HepG2 (cell line): ENCODE measurements at regions not wholly inside any gene's neighbourhood (a gene's known extent, or its start where the extent isn't known, plus 50 kb on each side); places are given as distances from the start of the nearest gene placed in this dataset.

Experiments
- ATF6 ChIP-seq: sonication (generic); formaldehyde crosslinking; conservative IDR thresholded peaks from 2 replicates; pipeline ENCODE4 v1.4.0; 2020; ENCODE audit warnings: missing genetic modification reagents
- DMTF1 ChIP-seq: sonication (generic); formaldehyde crosslinking; IDR thresholded peaks from 2 replicates; pipeline ENCODE4 v1.4.0; 2020; ENCODE audit warnings: mild to moderate bottlenecking, missing genetic modification reagents
- KLF11 ChIP-seq: IDR thresholded peaks from 2 replicates; pipeline ENCODE4 v1.6.1; 2016; ENCODE audit warnings: missing compliant biosample characterization
- MTF2 ChIP-seq: sonication (generic); formaldehyde crosslinking; IDR thresholded peaks from 2 replicates; pipeline ENCODE4 v1.5.0; 2020; ENCODE audit warnings: missing genetic modification reagents, borderline replicate concordance
- NFIC ChIP-seq: IDR thresholded peaks from 2 replicates; pipeline ENCODE4 v1.6.1; 2012; ENCODE audit warnings: mild to moderate bottlenecking, low read length, inconsistent platforms
- SIN3B ChIP-seq: fragments of 150-350 bp; IDR thresholded peaks from 2 replicates; pipeline ENCODE4 v1.6.1; 2014; ENCODE audit warnings: low read length
- ZNF12 ChIP-seq: sonication (generic); formaldehyde crosslinking; IDR thresholded peaks from 2 replicates; pipeline ENCODE4 v1.5.0; 2020; ENCODE audit warnings: missing genetic modification reagents
- ZNF644 ChIP-seq: IDR thresholded peaks from 2 replicates; pipeline ENCODE4 v1.6.1; 2016; ENCODE audit warnings: low read depth
- ZNF841 ChIP-seq: sonication (generic); formaldehyde crosslinking; IDR thresholded peaks from 2 replicates; pipeline ENCODE4 v1.8.1; 2023; ENCODE audit warnings: missing genetic modification reagents, borderline replicate concordance
- TF ChIP-seq, protein P1 (sequence below): sonication (generic); formaldehyde crosslinking; IDR thresholded peaks from 2 replicates; pipeline ENCODE4 v1.8.0; 2022; ENCODE audit warnings: low read depth, missing genetic modification reagents
- TF ChIP-seq, protein P2 (sequence below): sonication (generic); formaldehyde crosslinking; IDR thresholded peaks from 2 replicates; pipeline ENCODE4 v1.9.0; 2021; ENCODE audit warnings: missing genetic modification reagents, mild to moderate bottlenecking, borderline replicate concordance

DNA sequence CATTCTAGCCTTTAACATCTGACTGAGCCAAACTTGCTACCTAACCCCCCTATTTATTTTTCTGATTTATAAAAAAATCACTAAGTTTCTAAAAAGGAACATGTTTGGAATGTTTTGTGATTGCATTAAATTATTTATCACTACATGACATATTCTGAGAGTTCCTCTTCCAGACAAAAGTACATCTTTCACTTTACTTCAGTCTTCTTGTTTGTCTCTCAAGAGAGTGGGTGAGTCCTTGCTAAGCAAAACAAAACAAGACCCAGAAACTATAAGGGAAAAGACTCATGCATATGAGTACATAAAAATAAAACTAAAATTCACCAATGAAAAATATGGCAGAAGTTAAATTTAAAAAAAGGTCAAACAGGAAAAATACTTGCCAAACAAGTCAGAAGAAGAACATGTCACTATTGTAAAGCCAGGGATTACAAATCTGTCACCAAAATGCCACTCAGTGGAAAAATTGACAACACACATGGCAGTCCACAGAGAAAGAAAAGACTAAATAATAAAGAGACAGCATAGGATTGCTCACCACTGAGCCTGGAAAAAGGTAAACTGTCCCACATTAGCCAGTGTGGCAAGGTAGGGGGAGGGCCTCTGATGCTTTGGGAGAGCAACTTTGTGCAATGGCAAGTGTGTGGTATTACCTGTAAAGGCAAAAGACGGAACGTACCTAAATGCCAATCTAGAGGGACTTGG, 166.7 kb upstream of the ZNF32 start (continued):
- TF ChIP-seq ZNF12 (CRISPR knock-in tag) (no peak), DMTF1 (CRISPR knock-in tag) (no peak), ZNF644 (CRISPR knock-in tag) (no peak), ZNF841 (no peak), MTF2 (CRISPR knock-in tag) (no peak), ATF6 (CRISPR knock-in tag) (no peak), SIN3B (no peak), NFIC (no peak), KLF11 (CRISPR knock-in tag) (no peak)
- TF ChIP-seq, protein P1, sequence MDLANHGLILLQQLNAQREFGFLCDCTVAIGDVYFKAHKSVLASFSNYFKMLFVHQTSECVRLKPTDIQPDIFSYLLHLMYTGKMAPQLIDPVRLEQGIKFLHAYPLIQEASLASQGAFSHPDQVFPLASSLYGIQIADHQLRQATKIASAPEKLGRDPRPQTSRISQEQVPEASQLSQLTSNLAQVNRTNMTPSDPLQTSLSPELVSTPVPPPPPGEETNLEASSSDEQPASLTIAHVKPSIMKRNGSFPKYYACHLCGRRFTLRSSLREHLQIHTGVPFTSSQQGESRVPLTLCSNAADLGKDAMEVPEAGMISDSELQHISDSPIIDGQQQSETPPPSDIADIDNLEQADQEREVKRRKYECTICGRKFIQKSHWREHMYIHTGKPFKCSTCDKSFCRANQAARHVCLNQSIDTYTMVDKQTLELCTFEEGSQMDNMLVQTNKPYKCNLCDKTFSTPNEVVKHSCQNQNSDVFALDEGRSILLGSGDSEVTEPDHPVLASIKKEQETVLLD, result no peak
- TF ChIP-seq, protein P2, sequence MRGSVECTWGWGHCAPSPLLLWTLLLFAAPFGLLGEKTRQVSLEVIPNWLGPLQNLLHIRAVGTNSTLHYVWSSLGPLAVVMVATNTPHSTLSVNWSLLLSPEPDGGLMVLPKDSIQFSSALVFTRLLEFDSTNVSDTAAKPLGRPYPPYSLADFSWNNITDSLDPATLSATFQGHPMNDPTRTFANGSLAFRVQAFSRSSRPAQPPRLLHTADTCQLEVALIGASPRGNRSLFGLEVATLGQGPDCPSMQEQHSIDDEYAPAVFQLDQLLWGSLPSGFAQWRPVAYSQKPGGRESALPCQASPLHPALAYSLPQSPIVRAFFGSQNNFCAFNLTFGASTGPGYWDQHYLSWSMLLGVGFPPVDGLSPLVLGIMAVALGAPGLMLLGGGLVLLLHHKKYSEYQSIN, result no peak
